Dendritic cell treated with granulocyte-macrophage colony-stimulating factor and Interleukin-4, amounts not matched to agents 40 ng/mL and 50 ng/mL, for 4 days (primary cell): ENCODE measurements at regions not wholly inside any gene's neighbourhood (a gene's known extent, or its start where the extent isn't known, plus 50 kb on each side); places are given as distances from the start of the nearest gene placed in this dataset.
"Not testable (repeated sequence)": the region's sequence is repeated elsewhere in the genome, so short reads cannot be mapped to it uniquely, and the experiment has no call there.

Experiments
- H3K27ac Mint-ChIP-seq: one replicate; pipeline ENCODE4 v1.8.0; 2022; ENCODE audit warnings: mild to moderate bottlenecking, mixed read lengths
- H3K27me3 Mint-ChIP-seq: one replicate; pipeline ENCODE4 v1.8.0; 2022; ENCODE audit warnings: mild to moderate bottlenecking, mixed read lengths
- H3K36me3 Mint-ChIP-seq: one replicate; pipeline ENCODE4 v1.8.0; 2022; ENCODE audit warnings: low read depth, mixed read lengths
- H3K4me1 Mint-ChIP-seq: one replicate; pipeline ENCODE4 v1.8.0; 2022; ENCODE audit warnings: low read depth, mixed read lengths
- H3K4me3 Mint-ChIP-seq: one replicate; pipeline ENCODE4 v1.8.0; 2022; ENCODE audit warnings: mild to moderate bottlenecking, moderate library complexity, mixed read lengths
- H3K9me3 Mint-ChIP-seq: one replicate; pipeline ENCODE4 v1.8.0; 2022; ENCODE audit warnings: mixed read lengths
- intact Hi-C: fragments of 100-400 bp; cut with micrococcal nuclease; formaldehyde crosslinking; loops from one replicate; pipeline ENCODE4 v1.15.0; 2022

DNA sequence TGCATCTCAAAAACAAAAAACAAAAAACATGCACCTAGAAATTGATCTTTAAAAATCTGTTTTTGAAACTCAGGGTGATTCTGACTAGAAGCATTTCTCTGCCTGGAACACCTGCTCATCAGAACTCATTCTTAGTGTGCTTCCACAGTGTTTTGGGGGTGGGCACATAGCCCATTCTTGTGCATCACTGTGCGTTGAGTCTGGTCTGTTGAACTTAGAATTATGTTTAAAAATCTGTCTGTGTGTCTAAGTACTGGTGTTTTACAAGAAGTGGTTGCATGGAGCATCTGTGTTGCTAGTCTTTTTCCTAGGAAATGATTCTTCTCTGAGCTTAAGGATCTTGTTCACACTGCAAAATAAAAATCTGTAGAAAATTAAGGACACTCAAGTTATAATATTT lies 264.5 kb downstream of the SOX4 start:
- no peak overlapping the region for H3K4me3 Mint-ChIP-seq
- no peak overlapping the region for H3K27ac Mint-ChIP-seq
- intact Hi-C loops = no loop called here

DNA sequence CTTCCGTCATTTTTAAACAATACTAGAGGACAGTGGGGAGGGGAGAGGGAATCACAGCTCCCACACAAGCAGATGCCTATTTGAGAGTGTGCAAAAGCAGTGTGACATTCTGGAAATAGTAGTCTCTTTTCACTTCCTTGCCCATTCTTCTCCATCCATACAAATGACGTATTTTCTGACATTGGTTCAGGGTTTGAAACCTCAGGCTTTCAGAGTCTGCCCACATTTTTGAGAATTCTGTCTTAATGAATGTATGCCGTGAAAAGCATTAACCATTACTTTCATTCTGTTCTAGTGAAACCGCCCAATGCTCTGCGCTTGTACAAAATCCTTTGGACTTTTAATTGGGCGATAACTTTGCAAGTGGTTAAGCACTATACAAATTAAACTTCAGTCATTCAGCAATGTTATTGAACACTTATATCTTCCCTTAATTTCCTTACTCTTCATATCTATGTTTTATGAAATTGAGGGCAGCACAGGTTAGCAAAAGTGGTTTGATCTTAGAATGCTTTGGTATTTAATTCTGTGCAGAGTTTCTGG lies 265.7 kb downstream of the SOX4 start:
- intact Hi-C loops = no loop called here
- Mint-ChIP-seq H3K27ac (no peak overlapping the region), H3K9me3 (no peaks in the 10 kb centered on the region), H3K27me3 (no peaks in the 10 kb centered on the region), H3K4me3 (no peak overlapping the region), H3K4me1 (peaks cover 23% of the 10 kb centered on the region), H3K36me3 (no peaks in the 10 kb centered on the region)

More for the DNA sequence above, 264.5 kb downstream of the SOX4 start:
- H3K36me3 Mint-ChIP-seq = no peaks in the 10 kb centered on the region
- H3K27me3 Mint-ChIP-seq = no peaks in the 10 kb centered on the region
- H3K9me3 Mint-ChIP-seq = no peaks in the 10 kb centered on the region
- peaks cover 23% of the 10 kb centered on the region for H3K4me1 Mint-ChIP-seq

DNA sequence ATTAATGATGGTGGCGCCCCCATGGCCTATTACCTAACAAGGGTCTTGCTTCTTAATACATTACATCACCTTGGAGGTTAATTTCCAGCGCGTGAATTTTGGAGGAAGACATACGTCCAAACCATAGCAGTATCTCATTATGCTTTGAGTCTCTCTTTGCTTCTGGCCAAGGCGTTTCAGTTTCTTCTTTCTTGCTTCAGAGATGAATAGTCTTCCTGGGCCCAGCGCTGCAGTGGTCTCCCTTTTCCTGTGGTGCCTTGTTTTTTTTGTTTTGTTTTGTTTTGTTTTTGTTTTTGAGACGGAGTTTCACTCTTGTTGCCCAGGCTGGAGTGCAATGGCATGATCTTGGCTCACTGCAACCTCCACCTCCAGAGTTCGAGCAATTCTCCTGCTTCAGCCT lies 268.4 kb downstream of the SOX4 start:
- Mint-ChIP-seq H3K4me1 (peaks cover 8% of the 10 kb centered on the region), H3K27me3 (no peaks in the 10 kb centered on the region), H3K4me3 (no peak overlapping the region), H3K27ac (no peak overlapping the region), H3K9me3 (no peaks in the 10 kb centered on the region), H3K36me3 (no peaks in the 10 kb centered on the region)
- intact Hi-C loops = no loop called here

DNA sequence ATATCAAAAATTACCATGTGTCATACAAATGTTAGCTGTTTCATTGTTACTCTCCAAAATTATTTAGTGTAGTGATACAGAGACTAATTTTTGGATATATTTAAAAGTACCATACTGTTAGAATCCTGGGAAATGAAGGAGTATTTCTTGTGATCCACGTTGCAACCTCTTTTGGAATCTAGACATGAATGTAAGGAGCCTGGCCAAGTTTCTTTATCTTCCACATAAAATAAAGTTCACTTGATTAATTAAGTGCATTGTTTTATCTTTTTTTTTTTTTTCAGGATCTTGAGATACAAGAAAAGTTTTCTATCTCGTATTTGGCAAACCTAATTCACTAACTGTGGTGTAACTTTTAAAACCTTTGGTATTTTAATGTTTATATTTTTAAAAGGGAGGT lies 270.7 kb downstream of the SOX4 start:
- intact Hi-C loops = no loop called here
- Mint-ChIP-seq H3K9me3 (no peaks in the 10 kb centered on the region), H3K4me3 (no peak overlapping the region), H3K36me3 (no peaks in the 10 kb centered on the region), H3K27me3 (no peaks in the 10 kb centered on the region), H3K4me1 (peaks cover 8% of the 10 kb centered on the region), H3K27ac (no peak overlapping the region)

DNA sequence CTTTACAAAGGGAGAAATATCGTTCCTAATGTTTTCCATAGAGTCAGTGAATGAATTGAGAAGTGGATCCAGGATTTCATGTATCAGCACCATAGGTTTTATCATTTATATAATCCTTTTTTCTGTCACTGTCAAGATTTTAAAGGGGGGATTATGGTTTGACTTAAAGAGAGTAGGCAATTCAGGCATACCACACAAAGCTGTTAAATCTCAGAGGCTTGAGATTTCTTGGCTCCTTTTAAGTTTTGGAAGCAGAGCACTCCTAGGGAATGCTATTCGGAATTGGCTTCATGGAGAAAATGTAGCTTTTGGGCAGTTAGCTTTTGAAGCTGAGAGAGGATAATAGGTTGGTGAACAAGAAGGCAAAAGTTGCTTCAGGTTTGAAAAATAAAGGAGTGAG lies 274.7 kb downstream of the SOX4 start:
- no peaks in the 10 kb centered on the region for H3K27me3 Mint-ChIP-seq
- H3K36me3 Mint-ChIP-seq = no peaks in the 10 kb centered on the region
- intact Hi-C loops = no loop called here
- no peaks in the 10 kb centered on the region for H3K4me1 Mint-ChIP-seq
- no peak overlapping the region for H3K4me3 Mint-ChIP-seq
- H3K9me3 Mint-ChIP-seq = no peaks in the 10 kb centered on the region
- H3K27ac Mint-ChIP-seq = no peak overlapping the region

DNA sequence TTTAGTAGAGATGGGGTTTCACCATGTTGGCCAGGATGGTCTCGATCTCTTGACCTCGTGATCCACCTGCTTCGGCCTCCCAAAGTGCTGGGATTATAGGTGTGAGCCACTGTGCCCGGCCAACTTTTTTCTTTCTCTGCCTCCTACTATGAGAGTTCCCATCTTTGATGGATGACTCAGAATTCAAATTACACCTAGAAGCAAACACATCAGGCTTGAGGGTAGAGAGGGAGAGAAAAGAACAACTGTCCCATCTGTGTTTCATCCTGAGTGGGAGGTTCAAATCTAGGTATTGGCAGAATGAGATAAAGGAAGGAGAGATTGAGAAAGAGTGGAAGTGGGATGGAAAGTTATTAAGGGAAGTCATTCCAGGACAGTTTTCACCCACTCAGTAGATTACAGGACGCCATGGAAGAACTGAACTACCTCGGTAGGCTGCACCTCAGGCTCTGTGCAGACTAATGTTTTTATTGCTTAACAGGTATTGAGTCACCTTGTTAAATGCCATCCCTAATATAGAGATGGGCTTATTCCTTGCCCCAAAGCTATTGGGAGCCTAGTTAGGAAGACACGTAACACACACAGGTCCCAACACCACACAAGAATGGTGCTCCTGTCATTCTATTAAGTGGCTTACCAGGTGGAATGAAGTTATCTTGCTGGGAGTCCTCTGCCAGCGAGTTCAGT lies 275.7 kb downstream of the SOX4 start:
- no peaks in the 10 kb centered on the region for H3K4me1 Mint-ChIP-seq
- H3K9me3 Mint-ChIP-seq = no peaks in the 10 kb centered on the region
- intact Hi-C loops = no loop called here
- H3K27me3 Mint-ChIP-seq = no peaks in the 10 kb centered on the region
- H3K36me3 Mint-ChIP-seq = no peaks in the 10 kb centered on the region
- H3K4me3 Mint-ChIP-seq = no peak overlapping the region
- no peak overlapping the region for H3K27ac Mint-ChIP-seq

DNA sequence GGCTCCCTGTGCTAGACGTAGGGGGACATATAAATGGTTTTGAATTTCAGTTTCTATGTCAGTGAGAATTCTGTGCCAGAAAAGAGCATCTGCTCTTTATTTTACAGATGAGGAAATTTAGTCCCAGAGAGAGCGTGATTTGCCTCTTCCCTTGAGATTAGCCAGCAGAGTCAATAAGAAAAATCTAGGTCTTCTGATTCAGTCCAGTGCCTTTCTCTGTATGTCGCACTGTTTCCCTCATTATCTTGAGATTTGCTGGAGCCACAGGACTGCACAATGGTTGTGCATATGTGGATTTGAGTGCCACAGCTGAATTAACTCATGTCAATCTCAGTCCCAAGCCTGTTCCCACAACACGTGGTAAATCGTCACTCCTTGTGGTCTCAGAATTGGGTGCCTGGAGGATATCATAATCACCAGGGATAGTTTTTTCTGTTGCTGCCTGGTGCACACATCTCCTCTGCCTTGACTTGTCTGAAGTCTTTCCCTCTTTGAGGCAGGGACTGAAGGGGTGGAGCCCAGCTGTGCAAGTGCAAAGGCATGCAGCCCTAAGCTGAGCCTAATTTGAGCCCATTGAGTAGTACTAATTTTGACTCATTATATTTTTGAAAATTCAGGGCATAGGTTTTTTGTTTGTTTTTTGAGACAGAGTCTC lies 276.7 kb downstream of the SOX4 start:
- H3K27me3 Mint-ChIP-seq = no peaks in the 10 kb centered on the region
- intact Hi-C loops = no loop called here
- H3K36me3 Mint-ChIP-seq = no peaks in the 10 kb centered on the region
- H3K27ac Mint-ChIP-seq = no peak overlapping the region
- H3K9me3 Mint-ChIP-seq = no peaks in the 10 kb centered on the region
- no peaks in the 10 kb centered on the region for H3K4me1 Mint-ChIP-seq
- no peak overlapping the region for H3K4me3 Mint-ChIP-seq

DNA sequence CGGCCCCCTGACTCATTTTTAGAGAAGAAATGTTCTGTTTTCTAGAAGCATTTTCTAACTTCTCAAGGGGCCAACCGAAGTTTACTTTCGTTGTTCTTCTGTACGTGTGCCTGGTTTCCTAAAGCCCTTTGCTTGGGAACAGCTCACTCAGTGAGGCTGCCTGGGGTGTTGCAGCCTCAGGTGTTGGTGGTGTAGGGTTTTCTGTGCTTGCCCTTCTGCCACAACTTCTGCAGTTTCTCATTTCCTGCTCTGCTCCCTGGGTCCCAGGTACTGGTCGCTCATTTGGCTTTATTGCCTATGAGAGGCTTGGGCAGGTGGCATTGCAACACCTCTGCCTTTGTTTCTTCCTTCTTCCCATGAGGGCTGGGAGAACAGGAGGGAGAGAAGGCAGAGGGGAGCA lies 278.3 kb downstream of the SOX4 start:
- intact Hi-C loops = no loop called here
- Mint-ChIP-seq H3K27me3 (no peaks in the 10 kb centered on the region), H3K27ac (no peak overlapping the region), H3K36me3 (no peaks in the 10 kb centered on the region), H3K9me3 (peaks cover 2% of the 10 kb centered on the region), H3K4me3 (no peak overlapping the region), H3K4me1 (no peaks in the 10 kb centered on the region)

DNA sequence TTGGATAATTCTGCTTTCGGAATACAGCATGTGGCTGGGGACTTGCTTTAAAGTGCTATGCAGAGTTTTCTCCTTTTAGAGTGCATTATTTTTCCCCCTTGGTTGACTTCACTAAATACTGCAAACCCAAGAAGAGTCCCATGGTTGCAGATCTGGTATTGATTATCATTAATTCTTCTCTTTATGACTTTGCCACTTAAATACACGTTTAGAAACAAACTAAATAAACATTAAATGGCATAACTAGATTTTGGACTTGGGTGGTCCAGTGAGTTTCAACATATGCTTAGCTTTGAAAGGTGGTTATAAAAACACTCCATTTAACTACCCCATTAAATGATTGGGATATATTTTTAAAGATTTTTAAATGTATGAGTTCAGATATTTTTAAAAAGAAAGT lies 279.2 kb downstream of the SOX4 start:
- intact Hi-C loops = no loop called here
- Mint-ChIP-seq H3K27ac (no peak overlapping the region), H3K36me3 (no peaks in the 10 kb centered on the region), H3K4me3 (no peak overlapping the region), H3K27me3 (no peaks in the 10 kb centered on the region), H3K9me3 (peaks cover 9% of the 10 kb centered on the region), H3K4me1 (no peaks in the 10 kb centered on the region)

DNA sequence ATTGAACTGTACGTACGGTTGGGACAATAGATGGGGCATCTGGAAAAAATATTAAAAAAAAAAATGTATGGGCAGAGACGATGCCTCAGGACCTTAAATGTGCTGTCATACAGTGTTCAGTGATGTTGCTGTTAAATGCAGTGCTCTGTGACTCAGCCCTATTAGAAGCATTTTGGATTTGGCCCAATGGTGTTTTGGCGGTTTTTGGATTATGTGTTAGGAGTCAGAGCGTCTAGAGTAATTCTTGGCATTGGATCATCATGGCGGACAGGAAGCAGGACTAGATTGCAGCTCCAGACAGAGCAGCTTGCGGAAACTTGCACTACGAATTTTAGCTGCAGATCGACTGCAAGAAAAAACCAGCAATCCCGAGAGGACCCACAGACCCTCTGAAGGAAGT lies 280.0 kb downstream of the SOX4 start:
- H3K27ac Mint-ChIP-seq = no peak overlapping the region
- no peaks in the 10 kb centered on the region for H3K4me1 Mint-ChIP-seq
- peaks cover 9% of the 10 kb centered on the region for H3K9me3 Mint-ChIP-seq
- intact Hi-C loops = no loop called here
- H3K36me3 Mint-ChIP-seq = no peaks in the 10 kb centered on the region
- H3K4me3 Mint-ChIP-seq = no peak overlapping the region
- no peaks in the 10 kb centered on the region for H3K27me3 Mint-ChIP-seq

DNA sequence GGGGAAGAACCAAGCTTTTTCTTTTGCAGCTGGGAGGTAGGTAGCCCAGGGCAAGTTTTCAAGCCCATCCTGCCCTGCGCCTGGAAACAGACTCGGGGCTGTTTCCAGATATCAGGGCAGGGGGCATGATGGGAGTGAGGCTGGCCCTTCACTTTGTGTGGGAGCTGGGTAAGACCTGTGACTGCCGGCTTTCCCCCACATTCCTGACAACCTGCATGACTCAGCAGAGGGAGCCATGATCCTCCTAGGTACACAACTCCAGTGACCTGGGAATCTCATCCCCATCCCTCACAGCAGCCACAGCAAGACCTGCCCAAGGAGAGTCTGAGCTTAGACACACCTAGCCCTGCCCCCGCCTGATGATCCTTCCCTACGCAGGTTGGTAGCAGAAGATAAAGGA lies 280.8 kb downstream of the SOX4 start:
- peaks cover 9% of the 10 kb centered on the region for H3K9me3 Mint-ChIP-seq
- no peak overlapping the region for H3K4me3 Mint-ChIP-seq
- H3K27ac Mint-ChIP-seq = no peak overlapping the region
- intact Hi-C loops = no loop called here
- no peaks in the 10 kb centered on the region for H3K4me1 Mint-ChIP-seq
- H3K27me3 Mint-ChIP-seq = no peaks in the 10 kb centered on the region
- no peaks in the 10 kb centered on the region for H3K36me3 Mint-ChIP-seq

DNA sequence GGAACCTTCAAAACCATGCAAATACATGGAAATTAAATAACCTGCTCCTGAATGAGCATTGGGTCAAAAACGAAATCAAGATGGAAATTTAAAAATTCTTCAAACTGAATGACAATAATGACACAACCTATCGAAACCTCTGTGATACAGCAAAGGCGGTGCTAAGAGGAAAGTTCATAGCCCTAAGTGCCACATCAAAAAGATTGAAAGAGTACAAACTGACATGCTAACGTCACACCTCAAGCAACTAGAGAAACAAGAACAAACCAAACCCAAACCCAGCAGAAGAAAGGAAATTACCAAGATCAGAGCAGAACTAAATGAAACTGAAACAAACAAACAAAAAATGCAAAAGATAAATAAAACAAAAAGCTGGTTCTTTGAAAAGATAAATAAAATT lies 283.5 kb downstream of the SOX4 start:
- H3K27ac Mint-ChIP-seq, H3K36me3 Mint-ChIP-seq, H3K4me3 Mint-ChIP-seq, H3K9me3 Mint-ChIP-seq, intact Hi-C loops, H3K27me3 Mint-ChIP-seq, H3K4me1 Mint-ChIP-seq: not testable (repeated sequence)

DNA sequence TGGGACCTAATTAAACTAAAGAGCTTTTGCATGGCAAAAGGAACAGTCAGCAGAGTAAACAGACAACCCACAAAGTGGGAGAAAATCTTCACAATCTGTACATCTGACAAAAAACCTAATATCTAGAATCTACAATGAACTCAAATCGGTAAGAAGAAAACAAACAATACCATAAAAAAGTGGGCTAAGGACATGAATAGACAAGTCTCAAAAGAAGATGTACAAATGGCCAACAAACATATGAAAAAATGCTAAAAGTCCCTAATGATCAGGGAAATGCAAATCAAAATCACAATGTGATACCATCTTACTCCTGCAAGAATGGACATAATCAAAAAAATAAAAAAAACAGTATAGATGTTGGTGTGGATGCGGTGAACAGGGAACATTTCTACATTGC lies 286.7 kb downstream of the SOX4 start:
- intact Hi-C loops, H3K9me3 Mint-ChIP-seq: not testable (repeated sequence)

DNA sequence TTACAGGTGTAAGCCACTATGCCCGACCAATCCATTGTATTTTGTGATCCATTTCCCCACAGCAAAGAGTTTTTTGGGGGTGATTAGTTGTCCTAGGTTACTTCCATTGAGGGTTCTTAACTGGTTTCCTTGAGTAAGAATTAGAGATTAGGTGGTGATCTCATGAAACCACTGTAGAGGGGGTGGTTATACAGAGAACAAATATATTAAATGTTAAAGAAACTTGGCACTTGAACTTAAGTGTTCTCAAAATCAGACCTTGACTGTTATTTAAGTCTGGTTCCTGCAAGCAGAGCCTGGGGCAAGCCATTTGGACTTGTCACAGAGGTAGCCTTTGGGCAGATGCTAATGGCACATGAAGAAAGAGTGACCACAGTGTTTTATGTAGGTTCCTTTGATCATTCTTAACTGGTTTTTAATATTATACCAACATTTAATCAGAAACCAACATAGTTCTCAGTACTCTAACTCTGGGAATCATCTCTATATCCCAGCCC lies 288.5 kb downstream of the SOX4 start:
- H3K27ac Mint-ChIP-seq = no peak overlapping the region
- no peaks in the 10 kb centered on the region for H3K4me1 Mint-ChIP-seq
- peaks cover 5% of the 10 kb centered on the region for H3K9me3 Mint-ChIP-seq
- H3K36me3 Mint-ChIP-seq = no peaks in the 10 kb centered on the region
- intact Hi-C loops = no loop called here
- no peak overlapping the region for H3K4me3 Mint-ChIP-seq
- no peaks in the 10 kb centered on the region for H3K27me3 Mint-ChIP-seq

More for the DNA sequence above, 286.7 kb downstream of the SOX4 start:
- H3K27ac Mint-ChIP-seq, H3K4me1 Mint-ChIP-seq, H3K36me3 Mint-ChIP-seq, H3K4me3 Mint-ChIP-seq, H3K27me3 Mint-ChIP-seq: not testable (repeated sequence)
